ENCODE measurements at regions not wholly inside any gene's neighbourhood (a gene's known extent, or its start where the extent isn't known, plus 50 kb on each side); places are given as distances from the start of the nearest gene placed in this dataset.

DNA sequence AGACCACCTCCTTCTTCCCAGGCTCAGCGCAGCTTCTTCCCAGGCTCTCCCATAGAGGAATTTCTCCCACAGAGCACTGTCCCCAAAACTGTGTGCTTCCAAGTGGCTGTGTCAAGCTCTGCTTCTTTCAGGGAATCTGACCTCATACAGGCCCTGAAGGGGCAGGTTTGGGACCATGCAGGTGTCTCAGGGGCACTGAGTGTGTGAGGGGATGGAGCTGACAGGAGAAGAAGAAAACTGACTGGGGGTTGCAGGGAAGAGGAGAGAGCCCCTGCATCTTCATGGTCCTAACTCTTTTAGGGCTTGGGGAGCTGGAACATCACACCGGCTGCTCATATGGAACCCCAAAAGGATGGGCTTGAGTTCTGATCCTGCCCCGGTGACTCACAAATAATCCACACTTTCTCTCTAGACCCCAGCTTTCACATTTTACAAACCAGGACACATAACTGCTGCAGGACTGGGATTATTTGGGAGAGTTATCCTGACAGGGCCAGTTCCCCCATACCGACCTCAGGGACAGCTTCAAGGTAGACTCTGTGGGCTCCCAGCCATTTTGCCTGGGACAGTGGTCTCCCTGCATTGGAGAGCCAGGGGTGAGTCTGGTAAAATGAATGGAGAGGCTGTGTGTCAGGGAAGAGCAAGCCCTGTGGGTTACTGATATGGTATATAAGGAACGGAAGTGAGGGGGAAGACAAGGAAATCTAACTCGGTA is 316.1 kb downstream of the TLE3 start (continued):
- TF ChIP-seq GRHL2 (CRISPR knock-in tag; IDR thresholded peaks at IDR 0.05; ENCODE audit: insufficient replicate concordance, severe bottlenecking) (no peak), ZNF121 (CRISPR knock-in tag; IDR thresholded peaks at IDR 0.05) (no peak), OVOL2 (CRISPR knock-in tag; IDR thresholded peaks at IDR 0.05; ENCODE audit: borderline replicate concordance) (no peak), IRF2 (CRISPR knock-in tag; IDR thresholded peaks at IDR 0.05; ENCODE audit: borderline replicate concordance, low read depth) (no peak), GTF2I (CRISPR knock-in tag; conservative IDR thresholded peaks at IDR 0.05) (no peak), PRRX2 (CRISPR knock-in tag; IDR thresholded peaks at IDR 0.05) (no peak), ATF1 (CRISPR knock-in tag; IDR thresholded peaks at IDR 0.05) (no peak)
- TF ChIP-seq, protein P1, sequence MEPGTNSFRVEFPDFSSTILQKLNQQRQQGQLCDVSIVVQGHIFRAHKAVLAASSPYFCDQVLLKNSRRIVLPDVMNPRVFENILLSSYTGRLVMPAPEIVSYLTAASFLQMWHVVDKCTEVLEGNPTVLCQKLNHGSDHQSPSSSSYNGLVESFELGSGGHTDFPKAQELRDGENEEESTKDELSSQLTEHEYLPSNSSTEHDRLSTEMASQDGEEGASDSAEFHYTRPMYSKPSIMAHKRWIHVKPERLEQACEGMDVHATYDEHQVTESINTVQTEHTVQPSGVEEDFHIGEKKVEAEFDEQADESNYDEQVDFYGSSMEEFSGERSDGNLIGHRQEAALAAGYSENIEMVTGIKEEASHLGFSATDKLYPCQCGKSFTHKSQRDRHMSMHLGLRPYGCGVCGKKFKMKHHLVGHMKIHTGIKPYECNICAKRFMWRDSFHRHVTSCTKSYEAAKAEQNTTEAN (CRISPR knock-in tag; IDR thresholded peaks at IDR 0.05): no peak
- TF ChIP-seq, protein P2, sequence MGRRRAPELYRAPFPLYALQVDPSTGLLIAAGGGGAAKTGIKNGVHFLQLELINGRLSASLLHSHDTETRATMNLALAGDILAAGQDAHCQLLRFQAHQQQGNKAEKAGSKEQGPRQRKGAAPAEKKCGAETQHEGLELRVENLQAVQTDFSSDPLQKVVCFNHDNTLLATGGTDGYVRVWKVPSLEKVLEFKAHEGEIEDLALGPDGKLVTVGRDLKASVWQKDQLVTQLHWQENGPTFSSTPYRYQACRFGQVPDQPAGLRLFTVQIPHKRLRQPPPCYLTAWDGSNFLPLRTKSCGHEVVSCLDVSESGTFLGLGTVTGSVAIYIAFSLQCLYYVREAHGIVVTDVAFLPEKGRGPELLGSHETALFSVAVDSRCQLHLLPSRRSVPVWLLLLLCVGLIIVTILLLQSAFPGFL (CRISPR knock-in tag; IDR thresholded peaks at IDR 0.05; ENCODE audit: borderline replicate concordance): no peak
- TF ChIP-seq, protein P3, sequence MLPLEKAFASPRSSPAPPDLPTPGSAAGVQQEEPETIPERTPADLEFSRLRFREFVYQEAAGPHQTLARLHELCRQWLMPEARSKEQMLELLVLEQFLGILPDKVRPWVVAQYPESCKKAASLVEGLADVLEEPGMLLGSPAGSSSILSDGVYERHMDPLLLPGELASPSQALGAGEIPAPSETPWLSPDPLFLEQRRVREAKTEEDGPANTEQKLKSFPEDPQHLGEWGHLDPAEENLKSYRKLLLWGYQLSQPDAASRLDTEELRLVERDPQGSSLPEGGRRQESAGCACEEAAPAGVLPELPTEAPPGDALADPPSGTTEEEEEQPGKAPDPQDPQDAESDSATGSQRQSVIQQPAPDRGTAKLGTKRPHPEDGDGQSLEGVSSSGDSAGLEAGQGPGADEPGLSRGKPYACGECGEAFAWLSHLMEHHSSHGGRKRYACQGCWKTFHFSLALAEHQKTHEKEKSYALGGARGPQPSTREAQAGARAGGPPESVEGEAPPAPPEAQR (CRISPR knock-in tag; IDR thresholded peaks at IDR 0.05): no peak
- TF ChIP-seq, protein P4, sequence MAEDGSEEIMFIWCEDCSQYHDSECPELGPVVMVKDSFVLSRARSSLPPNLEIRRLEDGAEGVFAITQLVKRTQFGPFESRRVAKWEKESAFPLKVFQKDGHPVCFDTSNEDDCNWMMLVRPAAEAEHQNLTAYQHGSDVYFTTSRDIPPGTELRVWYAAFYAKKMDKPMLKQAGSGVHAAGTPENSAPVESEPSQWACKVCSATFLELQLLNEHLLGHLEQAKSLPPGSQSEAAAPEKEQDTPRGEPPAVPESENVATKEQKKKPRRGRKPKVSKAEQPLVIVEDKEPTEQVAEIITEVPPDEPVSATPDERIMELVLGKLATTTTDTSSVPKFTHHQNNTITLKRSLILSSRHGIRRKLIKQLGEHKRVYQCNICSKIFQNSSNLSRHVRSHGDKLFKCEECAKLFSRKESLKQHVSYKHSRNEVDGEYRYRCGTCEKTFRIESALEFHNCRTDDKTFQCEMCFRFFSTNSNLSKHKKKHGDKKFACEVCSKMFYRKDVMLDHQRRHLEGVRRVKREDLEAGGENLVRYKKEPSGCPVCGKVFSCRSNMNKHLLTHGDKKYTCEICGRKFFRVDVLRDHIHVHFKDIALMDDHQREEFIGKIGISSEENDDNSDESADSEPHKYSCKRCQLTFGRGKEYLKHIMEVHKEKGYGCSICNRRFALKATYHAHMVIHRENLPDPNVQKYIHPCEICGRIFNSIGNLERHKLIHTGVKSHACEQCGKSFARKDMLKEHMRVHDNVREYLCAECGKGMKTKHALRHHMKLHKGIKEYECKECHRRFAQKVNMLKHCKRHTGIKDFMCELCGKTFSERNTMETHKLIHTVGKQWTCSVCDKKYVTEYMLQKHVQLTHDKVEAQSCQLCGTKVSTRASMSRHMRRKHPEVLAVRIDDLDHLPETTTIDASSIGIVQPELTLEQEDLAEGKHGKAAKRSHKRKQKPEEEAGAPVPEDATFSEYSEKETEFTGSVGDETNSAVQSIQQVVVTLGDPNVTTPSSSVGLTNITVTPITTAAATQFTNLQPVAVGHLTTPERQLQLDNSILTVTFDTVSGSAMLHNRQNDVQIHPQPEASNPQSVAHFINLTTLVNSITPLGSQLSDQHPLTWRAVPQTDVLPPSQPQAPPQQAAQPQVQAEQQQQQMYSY (CRISPR knock-in tag; IDR thresholded peaks at IDR 0.05): no peak

DNA sequence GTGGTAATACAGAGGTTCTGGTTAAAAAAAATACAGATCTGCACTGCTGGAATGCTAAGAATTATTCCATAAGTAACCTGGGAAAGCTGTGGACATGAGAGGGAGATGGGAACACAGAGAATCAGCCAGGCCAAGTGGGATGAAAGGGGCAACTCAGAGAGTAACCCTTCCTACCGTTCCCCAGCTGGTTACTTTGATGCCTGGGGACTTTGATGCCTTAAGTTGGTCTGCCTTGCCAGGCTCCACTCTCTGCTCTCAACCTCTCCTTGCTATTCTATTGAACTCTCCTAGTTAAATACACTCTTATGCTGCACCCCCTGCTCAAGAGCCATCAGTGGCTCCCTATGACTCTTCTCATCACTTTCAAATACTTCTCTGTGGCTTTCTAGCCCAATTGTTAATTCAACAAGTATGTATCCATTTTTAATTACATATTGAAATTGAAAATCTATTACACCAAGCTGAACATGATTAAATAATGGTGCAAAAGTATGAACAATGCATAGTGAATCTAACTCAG is 315.5 kb downstream of the TLE3 start:
- peaks cover 13% of the 10 kb centered on the region for H3K4me1 Mint-ChIP-seq
- no peaks in the 10 kb centered on the region for H3K27me3 Mint-ChIP-seq (ENCODE audit: low read depth)
- H3K4me3 Mint-ChIP-seq: no peak overlapping the region
- no peak for ATAC-seq
- no peak overlapping the region for H3K27ac Mint-ChIP-seq
- ChIA-PET CTCF (no interaction called here), POLR2A (no interaction called here)
- no peak for DNase-seq (ENCODE audit: low spot score)
- H3K36me3 Mint-ChIP-seq: no peaks in the 10 kb centered on the region
- H3K9me3 Mint-ChIP-seq: 0 out of 2 replicates have a peak, but pooled peaks cover 6% of the 10 kb centered on the region
- TF ChIP-seq ATF6 (CRISPR knock-in tag; IDR thresholded peaks at IDR 0.05): no peak
- no peak for TF ChIP-seq HMGA2 (CRISPR knock-in tag; IDR thresholded peaks at IDR 0.05)
- TF ChIP-seq, protein P1 (CRISPR knock-in tag; IDR thresholded peaks at IDR 0.05): no peak
- TF ChIP-seq, protein P5, sequence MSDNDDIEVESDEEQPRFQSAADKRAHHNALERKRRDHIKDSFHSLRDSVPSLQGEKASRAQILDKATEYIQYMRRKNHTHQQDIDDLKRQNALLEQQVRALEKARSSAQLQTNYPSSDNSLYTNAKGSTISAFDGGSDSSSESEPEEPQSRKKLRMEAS (CRISPR knock-in tag; IDR thresholded peaks at IDR 0.05): no peak
- TF ChIP-seq, protein P6, sequence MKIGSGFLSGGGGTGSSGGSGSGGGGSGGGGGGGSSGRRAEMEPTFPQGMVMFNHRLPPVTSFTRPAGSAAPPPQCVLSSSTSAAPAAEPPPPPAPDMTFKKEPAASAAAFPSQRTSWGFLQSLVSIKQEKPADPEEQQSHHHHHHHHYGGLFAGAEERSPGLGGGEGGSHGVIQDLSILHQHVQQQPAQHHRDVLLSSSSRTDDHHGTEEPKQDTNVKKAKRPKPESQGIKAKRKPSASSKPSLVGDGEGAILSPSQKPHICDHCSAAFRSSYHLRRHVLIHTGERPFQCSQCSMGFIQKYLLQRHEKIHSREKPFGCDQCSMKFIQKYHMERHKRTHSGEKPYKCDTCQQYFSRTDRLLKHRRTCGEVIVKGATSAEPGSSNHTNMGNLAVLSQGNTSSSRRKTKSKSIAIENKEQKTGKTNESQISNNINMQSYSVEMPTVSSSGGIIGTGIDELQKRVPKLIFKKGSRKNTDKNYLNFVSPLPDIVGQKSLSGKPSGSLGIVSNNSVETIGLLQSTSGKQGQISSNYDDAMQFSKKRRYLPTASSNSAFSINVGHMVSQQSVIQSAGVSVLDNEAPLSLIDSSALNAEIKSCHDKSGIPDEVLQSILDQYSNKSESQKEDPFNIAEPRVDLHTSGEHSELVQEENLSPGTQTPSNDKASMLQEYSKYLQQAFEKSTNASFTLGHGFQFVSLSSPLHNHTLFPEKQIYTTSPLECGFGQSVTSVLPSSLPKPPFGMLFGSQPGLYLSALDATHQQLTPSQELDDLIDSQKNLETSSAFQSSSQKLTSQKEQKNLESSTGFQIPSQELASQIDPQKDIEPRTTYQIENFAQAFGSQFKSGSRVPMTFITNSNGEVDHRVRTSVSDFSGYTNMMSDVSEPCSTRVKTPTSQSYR (CRISPR knock-in tag; IDR thresholded peaks at IDR 0.05): no peak
- TF ChIP-seq NR3C1 (CRISPR knock-in tag; conservative IDR thresholded peaks at IDR 0.05; ENCODE audit: low read depth): no peak
- TF ChIP-seq ZNF425 (CRISPR knock-in tag; conservative IDR thresholded peaks at IDR 0.05): no peak
- no peak for TF ChIP-seq ATF3 (CRISPR knock-in tag; conservative IDR thresholded peaks at IDR 0.05)

Measured in WTC11 (cell line).